ENCODE measurements at regions not wholly inside any gene's neighbourhood (a gene's known extent, or its start where the extent isn't known, plus 50 kb on each side); places are given as distances from the start of the nearest gene placed in this dataset.

DNA sequence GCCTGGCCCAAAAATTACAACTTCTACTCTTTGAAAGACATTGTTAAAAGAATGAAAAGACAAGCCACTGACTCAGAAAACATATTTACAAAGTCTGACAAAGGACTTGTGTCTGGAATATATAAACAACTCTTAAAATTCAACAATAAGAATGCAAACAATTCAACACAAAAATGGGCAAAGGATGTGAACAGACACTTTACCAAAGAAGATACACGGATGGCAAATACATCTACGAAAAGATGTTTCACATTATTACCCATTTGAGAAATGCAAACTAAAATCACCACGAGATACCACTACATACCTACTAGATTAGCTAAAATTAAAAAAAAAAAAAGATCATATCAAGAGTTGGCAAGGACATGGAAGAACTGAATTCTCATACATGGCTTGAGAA lies 80.8 kb upstream of the METRNL start:
- TF ChIP-seq CTCF (IDR thresholded peaks at IDR 0.05; ENCODE audit: low read depth, low read length), result no peak
- no peak for DNase-seq (ENCODE audit: extremely low read depth, low read depth)

DNA sequence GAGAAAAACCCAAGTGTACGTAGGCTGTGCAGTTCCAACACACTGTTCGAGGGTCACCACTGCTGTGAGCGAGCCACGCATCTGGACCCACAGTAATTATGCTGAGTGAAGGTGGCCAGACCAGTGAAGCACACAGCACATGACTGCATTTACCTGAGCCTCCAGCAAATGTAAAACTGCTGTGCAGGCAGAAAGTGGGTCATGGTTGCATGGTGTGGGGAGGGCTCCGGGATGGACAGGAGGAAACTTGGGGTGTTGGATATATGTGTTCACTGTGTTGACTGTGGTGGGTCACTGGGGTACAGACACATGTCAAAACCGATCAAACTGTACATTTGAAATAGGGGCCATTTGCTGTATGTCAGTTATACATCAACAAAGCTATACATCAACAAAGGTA lies 78.7 kb upstream of the METRNL start:
- no peak for TF ChIP-seq CTCF (IDR thresholded peaks at IDR 0.05; ENCODE audit: low read depth, low read length)
- DNase-seq (ENCODE audit: extremely low read depth, low read depth), result no peak

DNA sequence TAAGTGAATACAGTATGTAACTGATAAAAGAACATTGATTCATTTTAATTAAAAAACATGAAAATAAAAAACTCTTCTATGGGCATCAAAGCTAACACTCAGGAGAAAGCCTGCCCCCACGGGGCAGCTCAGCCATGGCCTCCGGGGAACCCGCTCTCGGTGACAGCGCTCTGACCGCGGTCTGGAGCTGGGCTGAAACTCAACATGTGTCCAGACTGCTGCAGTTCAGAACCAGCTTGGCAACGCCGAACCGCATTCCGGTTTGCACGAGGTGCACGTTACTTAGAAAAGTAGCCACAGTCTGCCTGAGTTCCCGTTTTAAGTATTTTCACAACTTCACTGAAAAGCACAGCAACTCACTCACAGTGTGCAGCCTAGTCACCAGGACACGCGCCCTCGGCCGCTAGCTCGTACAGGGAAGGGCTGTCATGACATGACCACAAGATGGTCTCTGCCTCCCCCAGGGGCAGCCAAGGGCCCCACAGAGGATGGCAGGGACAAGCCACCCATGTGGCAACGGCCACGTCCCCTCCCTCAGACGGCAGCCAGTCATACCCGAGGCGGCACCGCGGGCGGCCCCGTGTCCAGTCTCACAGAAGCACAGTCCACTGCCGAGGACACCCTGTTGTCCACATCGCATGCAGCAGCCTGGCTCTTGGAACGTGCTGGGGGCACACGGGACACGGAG lies 77.1 kb upstream of the METRNL start:
- TF ChIP-seq CTCF (IDR thresholded peaks at IDR 0.05; ENCODE audit: low read depth, low read length), result no peak
- DNase-seq (ENCODE audit: extremely low read depth, low read depth), result no peak

DNA sequence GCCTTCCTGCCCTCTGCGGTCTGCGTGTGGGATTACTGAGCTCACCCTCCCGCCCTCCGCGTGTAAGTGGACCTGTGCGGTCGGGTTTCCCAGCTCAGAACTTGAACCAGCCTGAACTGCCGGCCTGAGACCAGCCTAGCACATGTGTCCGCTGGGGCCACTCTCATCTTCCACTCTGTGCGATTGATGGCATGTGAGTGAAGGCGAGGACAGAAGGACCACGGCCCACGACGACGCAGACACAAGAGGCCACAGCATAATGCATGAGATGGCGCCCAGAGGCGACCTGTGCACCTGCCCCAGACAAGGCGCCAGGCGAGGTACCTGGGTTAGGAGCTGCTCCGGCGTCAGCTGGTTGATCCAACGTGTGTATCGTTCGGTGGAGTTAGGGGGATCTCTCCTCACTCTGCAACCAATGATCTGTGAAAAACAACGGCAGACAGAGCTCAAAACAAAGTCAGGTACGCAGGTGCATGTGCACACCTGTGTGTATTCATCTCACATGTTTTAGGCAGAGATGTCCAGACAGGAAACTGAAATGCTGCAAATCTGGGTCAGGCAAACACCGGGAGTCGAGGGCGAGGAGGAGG lies 74.5 kb upstream of the METRNL start:
- TF ChIP-seq CTCF (IDR thresholded peaks at IDR 0.05; ENCODE audit: low read depth, low read length), result no peak
- DNase-seq (ENCODE audit: extremely low read depth, low read depth), result no peak

- no peak for DNase-seq (ENCODE audit: extremely low read depth, low read depth)
- TF ChIP-seq CTCF (IDR thresholded peaks at IDR 0.05; ENCODE audit: low read depth, low read length), result no peak
These were observed 73.8 kb upstream of the METRNL start for GRCh38 chr17:83005639-83006038.

DNA sequence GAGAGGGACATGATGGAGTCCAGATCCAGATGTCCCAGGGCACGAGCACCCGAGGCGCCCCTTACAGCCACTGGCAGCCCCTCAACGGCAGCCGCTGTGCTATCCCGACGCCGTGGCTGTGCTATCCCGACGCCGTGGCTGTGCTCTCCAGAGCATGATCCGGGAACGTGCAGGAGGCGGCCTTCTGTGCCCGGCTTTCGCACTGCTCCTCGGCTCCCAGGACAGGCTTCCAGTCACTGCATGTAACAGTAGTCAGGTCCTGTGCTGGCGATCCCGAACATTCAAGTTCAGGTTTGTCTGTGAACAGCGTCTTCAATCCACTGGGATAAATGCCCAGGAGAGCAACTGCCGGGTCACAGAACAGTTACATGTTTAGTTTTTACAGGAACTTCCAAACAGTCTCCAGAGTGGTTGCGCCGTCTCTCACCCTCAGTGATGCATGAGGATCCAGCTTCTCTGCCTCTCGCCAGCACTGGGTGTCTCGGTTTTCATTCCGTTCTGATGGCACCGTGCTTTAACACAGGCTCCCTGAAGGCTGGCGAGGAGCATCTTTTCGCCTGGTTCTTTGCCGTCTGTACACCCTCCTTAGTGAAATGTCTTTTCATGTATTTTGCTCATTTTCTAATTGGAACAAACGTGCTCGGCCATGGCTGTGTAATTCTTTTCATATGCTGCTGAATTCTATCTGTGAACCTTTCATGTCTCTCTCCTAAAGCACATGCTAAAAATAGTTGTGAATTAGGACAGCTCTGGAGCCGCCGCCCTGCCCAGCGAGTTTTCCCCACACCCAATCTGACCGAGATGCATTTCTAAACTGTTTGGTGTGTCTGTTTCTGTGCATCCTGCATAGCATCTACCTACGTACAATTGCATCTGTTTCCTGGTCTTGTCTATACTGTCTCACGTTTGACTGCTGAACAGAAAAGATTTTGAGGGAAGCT lies 72.6 kb upstream of the METRNL start:
- TF ChIP-seq CTCF (IDR thresholded peaks at IDR 0.05; ENCODE audit: low read depth, low read length), result no peak

More for the DNA sequence above, 72.6 kb upstream of the METRNL start:
- no peak for DNase-seq (ENCODE audit: extremely low read depth, low read depth)

Data from AG09319 (cell line).